Vagina (tissue), 2 donors: ENCODE measurements at regions not wholly inside any gene's neighbourhood (a gene's known extent, or its start where the extent isn't known, plus 50 kb on each side); places are given as distances from the start of the nearest gene placed in this dataset.
A peak's percentile ranks its signal among the peaks of the same experiment; 100 is the strongest.

Experiments
- DNase-seq, 2 donors: peaks; one replicate each; pipeline ENCODE4 v3.0.0-alpha.2; 2017; ENCODE audit errors: extremely low spot score in 2 of 2
- H3K27ac ChIP-seq: fragments of 200-600 bp; sonication (generic); one replicate; pipeline ENCODE4 v1.5.1; 2019
- H3K27me3 ChIP-seq: fragments of 200-600 bp; sonication (generic); one replicate; pipeline ENCODE4 v1.5.1; 2019
- H3K36me3 ChIP-seq, 2 donors: fragments of 200-600 bp; sonication (generic); one replicate each; pipeline ENCODE4 v1.5.1; 2017 to 2019
- H3K4me1 ChIP-seq: fragments of 200-600 bp; sonication (generic); one replicate; pipeline ENCODE4 v1.5.1; 2019
- H3K4me3 ChIP-seq, 2 donors: fragments of 200-600 bp; sonication (generic); 1 replicate in 1 of 2; 2 replicates in 1 of 2; pipeline ENCODE4 v1.5.1; 2016 to 2019
- H3K9me3 ChIP-seq: fragments of 200-600 bp; sonication (generic); one replicate; pipeline ENCODE4 v1.5.1; 2019
- CTCF ChIP-seq, 3 experiments: fragments of 450-650 bp in 2 of 3; fragments of 200-600 bp in 1 of 3; sonication (generic) in 1 of 3; IDR thresholded peaks; one replicate each; pipeline ENCODE4 v1.5.1; 2017 to 2019; ENCODE audit warnings: antibody characterized with exemption in 3 of 3, mild to moderate bottlenecking in 2 of 3, moderate library complexity in 2 of 3
- POLR2A ChIP-seq, 2 donors: fragments of 450-650 bp; IDR thresholded peaks; one replicate each; pipeline ENCODE4 v1.6.1; 2017; ENCODE audit warnings: antibody characterized with exemption in 2 of 2, mild to moderate bottlenecking in 2 of 2, moderate library complexity in 2 of 2
- POLR2AphosphoS5 ChIP-seq, 2 donors: sonication (generic); formaldehyde crosslinking; IDR thresholded peaks; one replicate each; pipeline ENCODE4 v1.9.0; 2017; ENCODE audit warnings: antibody characterized with exemption in 2 of 2, mild to moderate bottlenecking in 2 of 2, low read depth in 1 of 2; ENCODE audit not compliant: insufficient read depth in 1 of 2
- intact Hi-C: fragments of 100-400 bp; cut with DNase I; formaldehyde crosslinking; loops from one replicate; pipeline ENCODE4 v1.15.1; 2023

GRCh38 chr21:39119891-39120290 is 63.4 kb downstream of the PSMG1 start:
- DNase-seq: peak; percentile 61 to 76
- TF ChIP-seq POLR2A (IDR thresholded peaks at IDR 0.05): no peak
- TF ChIP-seq CTCF (IDR thresholded peaks at IDR 0.05): no peak
- TF ChIP-seq POLR2AphosphoS5 (IDR thresholded peaks at IDR 0.05; ENCODE audit: insufficient read depth in 1 of 2, low read depth in 1 of 2): no peak

GRCh38 chr21:39118604-39119215 is 64.5 kb downstream of the PSMG1 start:
- intact Hi-C loops: loop anchor here (10.0 kb wide), 1 partner anchor 204 kb away; no protein-coding TSS in a partner anchor
- TF ChIP-seq CTCF (IDR thresholded peaks at IDR 0.05) (no peak), POLR2AphosphoS5 (IDR thresholded peaks at IDR 0.05; ENCODE audit: insufficient read depth in 1 of 2, low read depth in 1 of 2) (no peak), POLR2A (IDR thresholded peaks at IDR 0.05) (no peak)
- Histone ChIP-seq H3K27me3 (no peaks in the 10 kb centered on the region), H3K27ac (no peak overlapping the region), H3K4me3 (no peak overlapping the region), H3K9me3 (no peaks in the 10 kb centered on the region), H3K36me3 (no peaks in the 10 kb centered on the region), H3K4me1 (peaks cover 11% of the 10 kb centered on the region)
- DNase-seq: peak; percentile 61 to 79

More at GRCh38 chr21:39119891-39120290, 63.4 kb downstream of the PSMG1 start:
- Histone ChIP-seq H3K36me3 (no peaks in the 10 kb centered on the region), H3K27me3 (no peaks in the 10 kb centered on the region), H3K9me3 (no peaks in the 10 kb centered on the region), H3K4me3 (no peak overlapping the region), H3K27ac (no peak overlapping the region), H3K4me1 (peaks cover 15% of the 10 kb centered on the region)
- intact Hi-C loops: loop anchor here (10.0 kb wide), 1 partner anchor 205 kb away; no protein-coding TSS in a partner anchor

- H3K4me3 ChIP-seq: no peak overlapping the region
- intact Hi-C loops: loop anchor here (10.0 kb wide), 1 partner anchor 203 kb away; no protein-coding TSS in a partner anchor
- H3K27ac ChIP-seq: no peak overlapping the region
- peak; percentile 60 to 64 for DNase-seq
- H3K9me3 ChIP-seq: no peaks in the 10 kb centered on the region
- no peaks in the 10 kb centered on the region for H3K36me3 ChIP-seq
- H3K4me1 ChIP-seq: peaks cover 11% of the 10 kb centered on the region
- no peak for TF ChIP-seq POLR2A (IDR thresholded peaks at IDR 0.05)
- TF ChIP-seq POLR2AphosphoS5 (IDR thresholded peaks at IDR 0.05; ENCODE audit: insufficient read depth in 1 of 2, low read depth in 1 of 2): no peak
- no peak for TF ChIP-seq CTCF (IDR thresholded peaks at IDR 0.05)
- H3K27me3 ChIP-seq: no peaks in the 10 kb centered on the region
Measured at GRCh38 chr21:39118061-39118460, 65.2 kb downstream of the PSMG1 start.

GRCh38 chr21:39117440-39117970 is 65.7 kb downstream of the PSMG1 start:
- TF ChIP-seq POLR2A (IDR thresholded peaks at IDR 0.05) (no peak), CTCF (IDR thresholded peaks at IDR 0.05) (no peak), POLR2AphosphoS5 (IDR thresholded peaks at IDR 0.05; ENCODE audit: insufficient read depth in 1 of 2, low read depth in 1 of 2) (no peak)
- Histone ChIP-seq H3K4me1 (peaks cover 11% of the 10 kb centered on the region), H3K4me3 (no peak overlapping the region), H3K9me3 (no peaks in the 10 kb centered on the region), H3K27me3 (no peaks in the 10 kb centered on the region), H3K27ac (no peak overlapping the region), H3K36me3 (no peaks in the 10 kb centered on the region)
- intact Hi-C loops: loop anchor here (10.0 kb wide), 1 partner anchor 203 kb away; no protein-coding TSS in a partner anchor
- DNase-seq: peak in 1 of 2 donors; percentile 75
